Cerebellar cortex (tissue), 1 donor: ENCODE measurements at regions not wholly inside any gene's neighbourhood (a gene's known extent, or its start where the extent isn't known, plus 50 kb on each side); places are given as distances from the start of the nearest gene placed in this dataset.
"Not testable (repeated sequence)": the region's sequence is repeated elsewhere in the genome, so short reads cannot be mapped to it uniquely, and the experiment has no call there.

Source experiments
- DNase-seq: peaks from one replicate; pipeline ENCODE4 v3.0.0-alpha.2; 2015; ENCODE audit warnings: low spot score

GRCh38 chr22:22168941-22169867 lies 75.4 kb upstream of the VPREB1 start:
- DNase-seq: no peak

DNA sequence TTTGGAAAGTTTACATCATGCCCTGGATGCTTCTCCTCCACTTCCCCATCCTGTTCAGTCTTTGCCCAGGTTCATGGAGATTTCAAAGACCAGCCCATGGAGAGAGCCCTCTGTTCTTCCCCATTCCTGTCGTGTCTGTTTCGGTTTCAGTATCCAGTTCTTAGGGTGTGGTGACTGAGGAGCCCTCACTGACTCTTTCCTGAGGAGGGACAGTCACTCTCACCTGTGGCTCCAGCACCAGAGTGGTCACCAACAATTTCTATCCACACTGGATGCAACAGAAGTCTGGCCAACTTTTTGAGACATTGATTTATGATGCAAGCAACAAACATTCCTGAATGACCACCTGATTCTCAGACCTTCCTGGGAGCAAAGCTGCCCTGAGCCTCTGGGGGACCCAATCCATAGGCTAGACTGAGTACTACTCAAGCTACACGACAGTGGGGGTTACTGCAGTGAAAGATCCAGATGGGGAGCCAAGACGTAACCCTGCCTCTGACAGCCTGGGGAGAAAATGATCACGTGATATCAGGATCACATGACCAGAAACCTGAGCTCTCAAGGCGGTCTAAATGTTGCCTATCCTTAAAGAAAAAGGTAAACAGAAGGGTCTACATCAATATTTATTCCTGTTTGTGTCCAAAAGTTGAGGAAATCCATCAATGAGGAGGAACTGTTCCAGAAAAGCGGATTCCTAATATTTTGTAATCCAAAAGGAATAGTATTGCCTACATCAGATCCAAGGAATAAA lies 76.2 kb upstream of the VPREB1 start:
- no peak for DNase-seq

DNA sequence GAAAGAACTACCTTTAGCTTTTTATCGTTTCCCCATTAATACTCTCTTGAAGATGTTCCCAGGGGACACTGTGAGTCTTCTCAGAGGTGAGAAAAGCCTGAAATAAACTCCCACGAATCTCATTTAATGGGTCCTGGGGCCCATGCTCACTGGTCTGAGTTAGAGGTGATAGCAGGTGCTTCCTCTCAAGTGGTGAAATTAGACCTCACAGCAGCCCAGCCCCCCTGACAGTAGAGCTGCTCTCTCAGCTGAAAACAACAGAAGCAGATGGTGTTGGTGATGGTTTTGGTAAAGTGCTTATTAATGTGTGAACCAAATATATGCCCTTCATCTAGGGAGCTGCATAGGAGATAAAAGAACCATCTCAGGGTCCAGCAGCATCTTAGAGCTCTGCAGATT lies 76.8 kb upstream of the VPREB1 start:
- no peak for DNase-seq

GRCh38 chr22:22166941-22167713 lies 77.5 kb upstream of the VPREB1 start:
- no peak for DNase-seq

DNA sequence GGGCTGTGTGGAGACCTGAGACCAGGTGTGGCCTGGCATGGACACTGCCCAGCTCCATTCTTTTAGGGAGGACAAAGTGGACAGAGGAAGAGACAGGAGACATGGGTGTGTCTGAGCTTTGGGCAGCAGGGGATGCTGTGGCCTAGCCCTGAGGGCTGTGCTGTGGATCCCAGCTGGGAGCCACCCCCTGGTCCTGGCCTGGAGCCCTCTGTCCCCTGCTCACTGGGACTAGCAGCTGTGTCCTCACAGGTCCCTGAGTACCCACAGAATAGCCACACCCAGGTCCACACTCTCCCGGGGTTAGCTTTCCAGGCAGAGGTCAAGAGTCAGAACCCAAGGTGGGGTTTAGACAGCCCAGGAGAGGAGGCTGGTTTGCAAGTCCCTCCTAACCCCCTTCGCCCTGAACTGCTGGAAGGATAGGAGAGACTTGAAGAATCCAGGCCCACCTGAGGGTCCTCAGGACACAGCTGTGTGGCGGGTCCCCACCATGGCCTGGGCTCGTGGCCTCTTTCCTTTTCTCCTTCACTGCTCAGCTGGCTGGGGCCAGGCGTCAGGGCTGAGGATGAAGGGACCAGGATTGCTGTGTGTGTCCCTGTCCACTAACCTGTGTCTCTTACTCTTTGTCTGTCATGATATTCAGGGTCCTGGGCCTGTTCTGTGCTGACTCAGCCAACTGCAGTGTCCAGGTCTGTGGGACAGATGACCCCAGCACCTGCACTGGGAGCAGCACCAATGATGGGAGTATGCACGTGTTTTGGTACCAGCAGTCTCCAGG lies 78.5 kb upstream of the VPREB1 start:
- no peak for DNase-seq

DNA sequence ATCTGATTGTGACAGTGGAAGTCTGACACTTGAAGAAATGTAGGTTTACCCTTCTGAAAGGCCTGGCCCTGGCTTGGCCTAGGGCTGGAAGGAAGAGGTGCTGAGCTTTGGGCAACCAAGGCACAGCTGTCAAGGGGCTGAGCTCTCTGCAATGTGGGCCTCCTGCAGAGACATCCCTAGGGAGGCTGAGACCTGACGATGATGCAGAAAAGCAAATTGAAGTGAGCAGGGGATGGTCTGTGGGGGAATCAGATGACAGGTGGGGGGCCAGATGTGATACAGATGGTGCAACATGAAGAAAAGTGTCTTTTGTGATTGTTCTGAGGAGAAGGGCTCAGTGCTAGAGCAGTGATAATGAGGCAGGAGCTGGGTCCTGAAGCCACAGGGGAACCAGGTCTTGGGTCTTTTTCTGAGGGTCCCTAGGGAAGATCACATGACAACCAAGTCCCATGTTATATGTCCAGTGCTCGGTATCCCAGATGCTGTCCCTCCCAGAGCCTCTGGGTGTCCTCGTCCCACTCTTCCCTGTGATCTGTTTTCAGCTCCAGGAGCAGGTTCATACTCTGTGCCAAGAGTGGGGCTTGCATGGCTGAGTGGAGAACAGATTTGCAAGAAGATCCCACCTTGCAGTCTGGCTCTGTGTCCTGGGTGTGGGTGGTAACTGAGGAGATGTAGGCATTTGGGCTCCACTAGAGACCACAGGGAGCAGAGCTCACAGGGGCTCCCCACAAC lies 79.9 kb upstream of the VPREB1 start:
- DNase-seq: no peak

- DNase-seq: no peak
Observed at GRCh38 chr22:22161924-22162851, 82.4 kb upstream of the VPREB1 start.

DNA sequence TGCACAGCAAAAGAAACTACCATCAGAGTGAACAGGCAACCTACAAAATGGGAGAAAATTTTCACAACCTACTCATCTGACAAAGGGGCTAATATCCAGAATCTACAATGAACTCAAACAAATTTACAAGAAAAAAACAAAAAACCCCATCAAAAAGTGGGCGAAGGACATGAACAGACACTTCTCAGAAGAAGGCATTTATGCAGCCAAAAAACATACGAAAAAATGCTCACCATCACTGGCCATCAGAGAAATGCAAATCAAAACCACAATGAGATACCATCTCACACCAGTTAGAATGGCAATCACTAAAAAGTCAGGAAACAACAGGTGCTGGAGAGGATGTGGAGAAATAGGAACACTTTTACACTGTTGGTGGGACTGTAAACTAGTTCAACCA lies 83.8 kb upstream of the VPREB1 start:
- not testable (repeated sequence) for DNase-seq

GRCh38 chr22:22159384-22159783 lies 85.2 kb upstream of the VPREB1 start:
- no peak for DNase-seq

DNA sequence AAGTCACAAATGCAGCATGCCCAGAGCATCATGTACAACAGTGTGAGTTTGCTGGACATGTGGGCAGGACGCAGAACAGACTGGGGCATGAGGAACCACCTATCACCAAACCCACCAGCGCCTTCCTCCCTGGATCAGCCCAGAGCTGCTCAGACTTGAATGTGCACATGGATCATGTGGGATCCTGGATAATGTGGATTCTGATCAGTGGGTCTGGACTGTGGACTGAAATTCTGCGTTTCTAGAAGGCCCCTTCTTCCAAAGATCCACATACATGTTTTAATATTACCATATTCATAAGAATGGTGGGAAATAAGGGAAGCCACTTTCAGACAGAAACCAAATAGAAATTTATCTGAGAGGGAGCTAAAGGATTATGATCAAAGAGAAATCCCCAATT lies 85.6 kb upstream of the VPREB1 start:
- no peak for DNase-seq

DNA sequence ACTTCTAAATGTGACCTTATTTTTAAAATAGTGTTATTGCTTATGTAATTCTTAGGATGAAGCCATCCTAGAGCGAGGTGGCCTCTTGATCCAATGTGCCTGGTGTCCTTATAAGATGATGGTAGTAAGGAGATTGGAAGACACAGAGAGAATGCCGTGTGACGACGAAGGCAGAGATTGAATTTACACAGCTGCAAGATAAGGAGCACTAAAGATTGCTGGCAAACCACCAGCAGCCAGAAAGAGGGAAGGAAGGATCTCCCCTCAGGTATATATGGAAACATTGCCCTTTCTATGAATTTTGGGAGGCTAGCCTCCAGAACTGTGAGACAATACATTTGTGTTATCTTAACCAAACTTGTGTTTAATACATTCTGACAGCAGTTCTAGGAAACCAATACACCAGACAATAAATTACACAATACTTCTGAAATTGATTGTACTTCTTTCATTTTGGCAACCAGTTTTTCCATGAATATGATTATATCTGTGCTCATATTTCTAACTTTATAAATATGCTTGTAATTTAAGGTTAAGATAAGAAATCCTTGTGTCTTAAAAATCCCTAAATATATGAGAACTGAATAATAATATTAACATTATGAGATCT lies 86.3 kb upstream of the VPREB1 start:
- no peak for DNase-seq

DNA sequence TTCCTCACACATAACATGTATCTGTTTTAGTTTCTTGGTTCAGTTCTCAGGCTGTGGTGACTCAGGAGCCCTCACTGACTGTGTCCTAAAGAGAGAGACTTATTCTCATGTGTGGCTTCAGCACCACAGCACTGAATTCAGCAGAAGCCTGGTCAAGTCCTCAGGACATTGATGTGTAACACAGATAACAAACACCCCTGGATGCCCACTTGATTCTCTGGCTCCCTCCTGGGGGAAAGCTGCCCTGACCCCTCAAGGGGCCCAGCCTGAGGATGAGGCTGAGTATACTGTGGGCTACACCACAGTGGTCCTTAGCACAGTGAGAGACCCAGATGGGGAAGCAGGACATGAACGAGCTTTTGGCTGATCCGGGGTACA lies 87.2 kb upstream of the VPREB1 start:
- no peak for DNase-seq

- DNase-seq: peak; percentile 59
Observed at GRCh38 chr22:22156716-22157347, 87.8 kb upstream of the VPREB1 start.

DNA sequence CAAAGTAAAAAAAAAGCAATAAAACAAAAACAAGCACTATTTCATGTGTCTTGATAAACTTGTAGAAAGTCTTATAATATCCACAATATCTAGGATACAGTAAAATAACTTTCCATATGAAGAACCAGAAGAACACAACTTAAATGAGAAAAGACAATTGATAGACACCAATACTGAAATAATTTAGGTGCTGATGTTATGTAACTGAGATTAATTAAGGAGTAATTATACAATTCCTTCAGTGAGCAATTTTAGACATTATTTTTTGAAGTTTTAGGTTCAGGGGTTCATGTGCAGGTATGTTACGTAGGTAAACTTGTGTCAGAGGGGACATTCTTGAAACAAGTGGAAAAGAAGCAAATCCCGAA lies 88.3 kb upstream of the VPREB1 start:
- DNase-seq: no peak

GRCh38 chr22:22155607-22156006 lies 89.0 kb upstream of the VPREB1 start:
- no peak for DNase-seq

- DNase-seq: no peak
Observed at GRCh38 chr22:22155146-22155545, 89.4 kb upstream of the VPREB1 start.

GRCh38 chr22:22154040-22154439 lies 90.5 kb upstream of the VPREB1 start:
- DNase-seq: no peak

DNA sequence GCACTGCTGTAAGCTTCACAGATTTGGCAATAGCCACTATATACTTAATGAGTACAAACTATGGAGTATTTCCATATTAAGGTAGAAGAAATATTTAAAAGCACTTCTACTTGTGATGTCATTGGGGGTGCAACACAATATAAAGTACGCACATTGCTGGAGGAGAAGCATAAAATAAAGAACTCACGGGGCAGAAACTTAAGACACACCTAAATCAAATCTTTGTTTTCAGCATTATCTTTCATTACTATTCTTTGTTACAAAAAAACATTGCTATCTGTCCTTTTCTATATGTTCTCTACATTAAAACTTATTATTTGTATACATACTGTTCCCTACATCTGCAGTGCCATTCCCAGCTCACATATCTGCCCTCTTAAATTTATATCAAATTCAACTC lies 93.3 kb upstream of the VPREB1 start:
- no peak for DNase-seq

DNA sequence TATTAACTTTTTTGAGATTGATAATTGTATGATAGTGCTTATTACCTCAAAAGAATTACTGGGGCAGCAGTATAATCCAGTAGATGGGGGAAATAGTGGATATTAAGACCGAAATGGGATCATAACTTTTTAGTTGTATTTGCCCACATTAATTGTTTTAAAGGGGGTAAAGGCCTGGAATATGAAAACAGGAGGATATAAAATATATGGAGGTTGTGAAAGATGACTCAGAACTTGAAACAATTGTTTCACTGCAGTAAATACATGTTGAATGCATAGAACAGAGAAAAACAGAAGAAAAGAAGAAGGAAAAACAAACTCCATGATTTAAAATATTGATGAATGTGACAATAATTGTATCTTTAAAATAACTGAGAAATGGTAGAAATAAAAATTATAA lies 94.1 kb upstream of the VPREB1 start:
- DNase-seq: no peak
